Lower lobe of right lung (tissue), 2 donors: ENCODE measurements at regions not wholly inside any gene's neighbourhood (a gene's known extent, or its start where the extent isn't known, plus 50 kb on each side); places are given as distances from the start of the nearest gene placed in this dataset.

ENCODE experiments used
- ATAC-seq, 2 donors: fragments of 200-7000 bp; cut with Tn5 transposase; one replicate each; pipeline ENCODE4 v1.9.1; 2020 to 2022; ENCODE audit warnings: mild to moderate bottlenecking in 2 of 2, moderate library complexity in 2 of 2
- DNase-seq: peaks from one replicate; pipeline ENCODE4 v3.0.0-alpha.2; 2020
- H3K27ac ChIP-seq: fragments of 200-600 bp; one replicate; pipeline ENCODE4 v1.8.0; 2022
- H3K27me3 ChIP-seq: fragments of 200-600 bp; one replicate; pipeline ENCODE4 v1.8.0; 2022; ENCODE audit warnings: low read depth
- H3K36me3 ChIP-seq: fragments of 200-600 bp; one replicate; pipeline ENCODE4 v1.8.0; 2022; ENCODE audit warnings: mild to moderate bottlenecking
- H3K4me1 ChIP-seq: fragments of 200-600 bp; one replicate; pipeline ENCODE4 v1.8.0; 2022
- H3K4me3 ChIP-seq: fragments of 200-600 bp; one replicate; pipeline ENCODE4 v1.8.0; 2022; ENCODE audit warnings: mild to moderate bottlenecking
- H3K9me3 ChIP-seq: fragments of 200-600 bp; one replicate; pipeline ENCODE4 v1.8.0; 2022
- intact Hi-C: fragments of 100-400 bp; cut with DNase I; formaldehyde crosslinking; loops from one replicate; pipeline ENCODE4 v1.11.0; 2022
- TF ChIP-seq, protein P1 (sequence below): fragments of 200-600 bp; IDR thresholded peaks from one replicate; pipeline ENCODE4 v1.8.0; 2022; ENCODE audit warnings: antibody characterized with exemption, mild to moderate bottlenecking
- donor health status: DM: no; HTN: yes; CAD: no; lungs with severe emphysema.

DNA sequence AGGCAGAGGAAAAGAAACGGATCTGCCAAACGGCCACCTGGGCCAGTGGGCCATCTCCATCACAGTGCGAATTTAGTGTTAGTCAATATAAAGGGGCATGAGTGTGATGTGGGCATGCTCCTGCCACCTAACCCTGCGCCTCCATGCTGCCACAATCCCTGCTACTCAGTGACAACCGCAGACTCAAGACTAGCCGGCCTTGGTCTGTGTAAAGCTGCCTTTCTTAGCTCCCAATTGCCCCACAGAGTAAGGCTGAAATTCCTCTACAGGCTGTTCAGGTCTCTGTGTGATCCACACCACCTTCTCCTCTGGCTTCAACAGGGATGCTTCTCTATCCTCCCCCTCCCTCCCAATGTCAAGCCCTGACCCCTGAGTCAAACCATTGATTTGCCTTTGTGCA, 269.7 kb downstream of the XXYLT1 start:
- H3K36me3 ChIP-seq: no peaks in the 10 kb centered on the region
- no peaks in the 10 kb centered on the region for H3K27me3 ChIP-seq
- H3K4me3 ChIP-seq: no peak overlapping the region
- no peak overlapping the region for H3K27ac ChIP-seq
- H3K4me1 ChIP-seq: peaks cover 13% of the 10 kb centered on the region
- no peak for DNase-seq
- TF ChIP-seq, protein P1, sequence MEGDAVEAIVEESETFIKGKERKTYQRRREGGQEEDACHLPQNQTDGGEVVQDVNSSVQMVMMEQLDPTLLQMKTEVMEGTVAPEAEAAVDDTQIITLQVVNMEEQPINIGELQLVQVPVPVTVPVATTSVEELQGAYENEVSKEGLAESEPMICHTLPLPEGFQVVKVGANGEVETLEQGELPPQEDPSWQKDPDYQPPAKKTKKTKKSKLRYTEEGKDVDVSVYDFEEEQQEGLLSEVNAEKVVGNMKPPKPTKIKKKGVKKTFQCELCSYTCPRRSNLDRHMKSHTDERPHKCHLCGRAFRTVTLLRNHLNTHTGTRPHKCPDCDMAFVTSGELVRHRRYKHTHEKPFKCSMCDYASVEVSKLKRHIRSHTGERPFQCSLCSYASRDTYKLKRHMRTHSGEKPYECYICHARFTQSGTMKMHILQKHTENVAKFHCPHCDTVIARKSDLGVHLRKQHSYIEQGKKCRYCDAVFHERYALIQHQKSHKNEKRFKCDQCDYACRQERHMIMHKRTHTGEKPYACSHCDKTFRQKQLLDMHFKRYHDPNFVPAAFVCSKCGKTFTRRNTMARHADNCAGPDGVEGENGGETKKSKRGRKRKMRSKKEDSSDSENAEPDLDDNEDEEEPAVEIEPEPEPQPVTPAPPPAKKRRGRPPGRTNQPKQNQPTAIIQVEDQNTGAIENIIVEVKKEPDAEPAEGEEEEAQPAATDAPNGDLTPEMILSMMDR: no peak
- no peaks in the 10 kb centered on the region for H3K9me3 ChIP-seq
- ATAC-seq: no peak
- intact Hi-C loops: no loop called here

DNA sequence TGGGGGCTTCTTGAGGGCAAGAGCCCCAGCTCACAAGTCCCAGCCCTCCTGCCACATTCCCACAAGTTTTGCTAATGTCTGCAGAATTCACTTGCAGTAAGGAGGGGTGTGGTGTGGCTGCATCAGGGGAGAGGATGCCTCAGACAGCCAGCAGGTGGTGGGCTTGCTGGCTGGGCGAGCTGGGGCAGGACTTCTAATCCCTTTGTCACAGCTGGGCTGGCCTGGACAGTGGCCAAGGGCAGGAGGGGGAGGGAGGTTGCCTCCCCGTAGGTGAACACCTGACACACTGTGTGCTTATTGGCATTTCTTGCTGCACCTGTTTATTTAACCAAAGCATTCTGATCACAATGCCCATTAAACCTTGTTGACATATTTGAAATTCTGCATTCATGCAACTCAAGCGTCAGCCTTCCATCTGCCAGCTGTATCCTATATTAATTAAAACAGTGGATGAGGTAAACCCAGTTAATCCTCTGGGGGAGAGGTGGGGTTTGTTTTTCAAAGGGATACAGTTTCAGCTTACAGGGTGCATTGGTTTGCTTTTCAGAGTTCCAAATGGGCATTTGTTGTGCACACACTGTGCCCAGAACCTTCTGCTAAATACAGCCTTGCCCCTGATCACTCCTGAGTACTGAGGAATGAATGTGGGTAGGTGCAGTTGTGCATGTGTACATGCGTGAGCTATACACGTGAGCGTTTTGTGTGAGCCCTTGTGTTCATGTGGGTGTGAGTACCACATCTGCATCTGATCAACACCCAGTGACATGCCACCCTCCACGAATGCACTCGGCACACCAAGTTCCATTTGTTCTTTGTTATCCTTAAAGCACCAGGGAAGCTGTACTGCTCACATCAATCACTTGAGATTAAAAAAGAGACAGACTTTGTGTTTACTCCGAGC, 268.7 kb downstream of the XXYLT1 start:
- intact Hi-C loops: no loop called here
- H3K4me1 ChIP-seq: peaks cover 13% of the 10 kb centered on the region
- no peak overlapping the region for H3K4me3 ChIP-seq
- no peaks in the 10 kb centered on the region for H3K36me3 ChIP-seq
- ATAC-seq: peak; percentile 58 to 72
- TF ChIP-seq, protein P1: peak; percentile 55
- H3K27ac ChIP-seq: no peak overlapping the region
- H3K27me3 ChIP-seq: no peaks in the 10 kb centered on the region
- DNase-seq: peak; percentile 75
- H3K9me3 ChIP-seq: no peaks in the 10 kb centered on the region

DNA sequence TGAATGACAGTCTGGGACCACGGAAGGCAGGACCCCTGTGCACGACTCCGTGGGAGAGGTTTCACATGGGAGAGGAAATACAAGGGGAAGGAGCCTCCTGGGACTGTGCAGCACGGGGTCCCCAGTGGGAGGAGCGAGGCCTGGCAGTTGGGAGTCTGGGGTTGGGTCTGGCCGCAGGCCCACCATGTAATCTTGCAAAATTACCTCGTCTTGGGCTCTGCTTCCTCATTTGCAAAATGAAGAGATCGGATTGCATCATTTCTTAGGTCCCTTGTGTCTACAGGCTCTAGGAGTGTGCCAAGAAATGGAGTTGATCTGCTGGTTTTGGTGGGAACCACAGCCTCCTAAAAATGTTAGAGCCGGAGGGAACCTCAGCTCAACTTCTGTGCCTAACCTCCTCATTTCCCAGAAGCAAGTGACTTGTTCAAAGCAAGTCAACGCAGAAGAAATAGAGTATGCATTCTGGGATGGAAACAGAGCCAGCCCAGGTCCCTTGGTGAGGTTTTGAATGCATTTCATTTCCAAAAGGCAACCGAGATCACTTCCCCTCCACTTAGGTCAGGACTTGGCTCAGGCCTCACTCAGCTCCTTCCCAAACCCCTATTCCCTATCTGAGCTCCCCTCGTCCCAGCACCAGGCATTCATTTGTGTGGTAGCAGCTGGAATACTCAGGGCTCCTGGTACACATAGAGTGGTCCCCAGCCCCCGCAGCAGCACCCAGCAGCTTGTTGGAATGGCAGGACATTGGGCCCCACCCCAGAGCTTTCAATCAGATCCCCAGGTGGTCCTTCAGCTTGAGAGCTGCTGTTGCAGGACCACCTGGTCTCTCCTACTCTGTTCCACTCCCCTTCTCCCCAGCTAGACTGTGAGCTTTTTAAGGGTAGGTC, 267.7 kb downstream of the XXYLT1 start:
- Histone ChIP-seq H3K36me3 (no peaks in the 10 kb centered on the region), H3K27me3 (no peaks in the 10 kb centered on the region), H3K4me1 (peaks cover 13% of the 10 kb centered on the region), H3K27ac (no peak overlapping the region), H3K9me3 (no peaks in the 10 kb centered on the region), H3K4me3 (no peak overlapping the region)
- ATAC-seq (peak; percentile 58 to 69), DNase-seq (peak; percentile 75)
- intact Hi-C loops: no loop called here
- TF ChIP-seq, protein P1: no peak

DNA sequence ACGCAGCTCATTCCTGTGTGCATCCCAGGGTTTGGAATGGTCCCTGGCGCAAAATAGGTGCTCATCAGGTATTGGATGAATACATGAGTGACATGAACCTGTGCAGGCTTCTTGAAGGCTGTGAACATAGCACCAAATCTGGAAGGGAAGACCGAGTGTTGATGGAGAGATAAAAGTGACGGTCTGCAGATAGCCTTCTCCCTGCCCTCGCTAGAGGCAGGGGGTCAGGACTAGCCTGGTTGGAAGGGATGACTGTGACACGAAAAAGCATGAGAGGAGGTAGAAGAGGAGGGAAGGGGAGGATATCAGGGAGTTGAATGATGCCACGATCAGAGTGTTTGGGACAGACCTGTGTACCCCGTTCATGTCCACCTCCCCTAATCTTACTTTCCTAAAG, 267.1 kb downstream of the XXYLT1 start:
- Histone ChIP-seq H3K4me1 (peaks cover 13% of the 10 kb centered on the region), H3K36me3 (no peaks in the 10 kb centered on the region), H3K27ac (no peak overlapping the region), H3K4me3 (no peak overlapping the region), H3K27me3 (no peaks in the 10 kb centered on the region), H3K9me3 (no peaks in the 10 kb centered on the region)
- ATAC-seq (no peak), DNase-seq (no peak)
- intact Hi-C loops: no loop called here
- TF ChIP-seq, protein P1: no peak

DNA sequence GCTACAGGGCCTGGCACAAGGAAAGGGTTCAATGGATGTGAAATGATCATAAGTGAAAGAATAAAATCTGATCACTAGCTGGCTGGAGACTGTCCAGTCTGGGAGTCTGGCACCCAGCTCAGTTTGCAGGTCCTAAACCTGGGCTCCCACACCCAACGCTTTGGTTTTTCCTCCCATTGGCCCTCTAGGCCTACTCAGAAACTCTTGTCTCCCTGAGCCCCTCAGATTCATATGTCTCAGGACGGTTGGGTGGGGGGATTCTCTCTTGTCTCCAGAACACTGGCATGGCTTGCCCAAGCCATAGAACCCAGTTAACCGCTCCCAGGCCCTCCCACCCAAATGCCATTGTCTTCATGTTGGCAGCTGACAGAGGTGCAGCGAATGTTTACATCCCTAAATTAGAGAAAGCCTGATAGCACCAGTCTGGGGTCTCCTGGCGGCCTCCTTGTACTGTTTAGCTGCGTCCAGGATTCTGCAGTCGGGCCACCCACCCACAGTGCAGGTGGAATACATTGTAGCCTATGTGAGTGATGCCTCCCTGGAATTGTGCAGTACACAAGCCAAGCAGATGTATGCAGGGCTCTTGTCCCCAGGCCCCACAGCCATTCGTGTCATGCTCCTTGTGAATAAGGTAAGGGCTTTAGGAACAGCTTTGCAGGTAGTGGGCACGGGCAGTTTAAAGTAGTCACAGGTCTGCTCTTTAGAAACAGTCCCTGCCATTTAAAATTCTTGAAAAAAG, 266.3 kb downstream of the XXYLT1 start:
- Histone ChIP-seq H3K4me3 (no peak overlapping the region), H3K4me1 (peaks cover 13% of the 10 kb centered on the region), H3K27ac (no peak overlapping the region), H3K27me3 (no peaks in the 10 kb centered on the region), H3K9me3 (no peaks in the 10 kb centered on the region), H3K36me3 (no peaks in the 10 kb centered on the region)
- intact Hi-C loops: no loop called here
- no peak for DNase-seq
- TF ChIP-seq, protein P1: no peak
- ATAC-seq: no peak
